NB4 (cell line): ENCODE measurements at regions not wholly inside any gene's neighbourhood (a gene's known extent, or its start where the extent isn't known, plus 50 kb on each side); places are given as distances from the start of the nearest gene placed in this dataset.

Source experiments
- CTCF ChIP-seq: IDR thresholded peaks from one replicate; pipeline ENCODE4 v1.5.1; 2012; ENCODE audit warnings: low read depth, low read length
- MYC ChIP-seq: IDR thresholded peaks from 2 replicates; pipeline ENCODE4 v1.6.1; 2011; ENCODE audit warnings: low read depth, low read length
- POLR2A ChIP-seq: IDR thresholded peaks from 2 replicates; pipeline ENCODE4 v1.6.1; 2011; ENCODE audit warnings: mild to moderate bottlenecking; ENCODE audit not compliant: insufficient read length; ENCODE audit errors: extremely low read depth
- TF ChIP-seq, protein P1 (sequence below): IDR thresholded peaks from 2 replicates; pipeline ENCODE4 v1.6.1; 2011; ENCODE audit warnings: low read depth, low read length

DNA sequence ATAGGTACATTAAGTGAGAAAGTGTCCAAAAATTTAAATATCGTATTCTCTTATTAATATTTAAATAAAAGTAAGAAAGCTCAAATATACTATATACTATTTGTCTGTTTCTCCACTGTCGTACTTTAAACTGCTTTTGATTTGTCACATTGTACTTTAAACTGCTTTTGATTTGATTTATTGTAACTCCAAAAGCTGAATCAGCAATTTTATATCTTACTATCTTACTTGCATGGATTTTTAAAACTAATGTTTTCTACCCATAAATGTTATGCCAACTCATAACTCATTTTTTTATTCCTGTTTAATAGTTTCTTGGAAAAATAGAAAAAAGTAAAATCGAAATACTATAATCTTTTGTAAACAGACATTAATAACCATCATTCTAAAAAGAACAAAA is 1128.2 kb upstream of the ACVR2A start:
- no peak for TF ChIP-seq POLR2A
- TF ChIP-seq CTCF = no peak
- no peak for TF ChIP-seq MYC
- TF ChIP-seq, protein P1, sequence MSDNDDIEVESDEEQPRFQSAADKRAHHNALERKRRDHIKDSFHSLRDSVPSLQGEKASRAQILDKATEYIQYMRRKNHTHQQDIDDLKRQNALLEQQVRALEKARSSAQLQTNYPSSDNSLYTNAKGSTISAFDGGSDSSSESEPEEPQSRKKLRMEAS = no peak
